ENCODE measurements at regions not wholly inside any gene's neighbourhood (a gene's known extent, or its start where the extent isn't known, plus 50 kb on each side); places are given as distances from the start of the nearest gene placed in this dataset.

- DNase-seq (ENCODE audit: low spot score) = no peak
These were observed 356.3 kb downstream of the CXCL12 start for GRCh38 chr10:44028384-44029137.

- no peak for DNase-seq (ENCODE audit: low spot score)
These were observed 360.4 kb downstream of the CXCL12 start for GRCh38 chr10:44024356-44025116.

GRCh38 chr10:44023517-44023916 lies 361.4 kb downstream of the CXCL12 start:
- no peak for DNase-seq (ENCODE audit: low spot score)

- no peak for DNase-seq (ENCODE audit: low spot score)
These were observed 362.7 kb downstream of the CXCL12 start for GRCh38 chr10:44022203-44022602.

GRCh38 chr10:44020322-44021111 lies 364.4 kb downstream of the CXCL12 start:
- DNase-seq (ENCODE audit: low spot score) = no peak

GRCh38 chr10:44017483-44018145 lies 367.3 kb downstream of the CXCL12 start:
- no peak for DNase-seq (ENCODE audit: low spot score)

GRCh38 chr10:44016589-44017482 lies 368.1 kb downstream of the CXCL12 start:
- DNase-seq (ENCODE audit: low spot score) = no peak

GRCh38 chr10:44015702-44016500 lies 367.2 kb upstream of the ZNF32 start:
- no peak for DNase-seq (ENCODE audit: low spot score)

GRCh38 chr10:44014644-44015250 lies 366.1 kb upstream of the ZNF32 start:
- no peak for DNase-seq (ENCODE audit: low spot score)

- DNase-seq (ENCODE audit: low spot score) = no peak
These were observed 365.3 kb upstream of the ZNF32 start for GRCh38 chr10:44013981-44014380.

GRCh38 chr10:44012921-44013320 lies 364.2 kb upstream of the ZNF32 start:
- no peak for DNase-seq (ENCODE audit: low spot score)

- no peak for DNase-seq (ENCODE audit: low spot score)
These were observed 362.9 kb upstream of the ZNF32 start for GRCh38 chr10:44011603-44011981.

- DNase-seq (ENCODE audit: low spot score) = no peak
These were observed 362.4 kb upstream of the ZNF32 start for GRCh38 chr10:44010873-44011602.

GRCh38 chr10:44009891-44010632 lies 361.4 kb upstream of the ZNF32 start:
- no peak for DNase-seq (ENCODE audit: low spot score)

- no peak for DNase-seq (ENCODE audit: low spot score)
These were observed 360.4 kb upstream of the ZNF32 start for GRCh38 chr10:44008917-44009709.

- DNase-seq (ENCODE audit: low spot score) = no peak
These were observed 359.7 kb upstream of the ZNF32 start for GRCh38 chr10:44008270-44008916.

- no peak for DNase-seq (ENCODE audit: low spot score)
These were observed 358.1 kb upstream of the ZNF32 start for GRCh38 chr10:44006771-44007170.
